GM23248 (cell line): ENCODE measurements at regions not wholly inside any gene's neighbourhood (a gene's known extent, or its start where the extent isn't known, plus 50 kb on each side); places are given as distances from the start of the nearest gene placed in this dataset.

Source experiments
- DNase-seq: peaks from one replicate; pipeline ENCODE4 v3.0.0-alpha.2; 2015
- H2AFZ ChIP-seq: fragments of 200-600 bp; sonication (generic); 2 replicates; pipeline ENCODE4 v1.6.1; 2016; ENCODE audit warnings: antibody characterized with exemption
- H3F3A ChIP-seq: fragments of 200-600 bp; sonication (generic); 2 replicates; pipeline ENCODE4 v1.6.1; 2016; ENCODE audit warnings: mild to moderate bottlenecking, antibody characterized with exemption, mixed run types; ENCODE audit not compliant: insufficient read depth
- H3K27ac ChIP-seq: fragments of 200-600 bp; sonication (generic); 2 replicates; pipeline ENCODE4 v1.5.1; 2016; ENCODE audit warnings: mild to moderate bottlenecking
- H3K27me3 ChIP-seq: fragments of 200-600 bp; sonication (generic); replicated peaks from 2 replicates; pipeline ENCODE4 v1.6.1; 2016; ENCODE audit warnings: mild to moderate bottlenecking; ENCODE audit not compliant: insufficient read depth
- H3K36me3 ChIP-seq: fragments of 200-600 bp; sonication (generic); 2 replicates; pipeline ENCODE4 v1.6.1; 2016; ENCODE audit warnings: low read depth, mild to moderate bottlenecking
- H3K4me1 ChIP-seq: fragments of 200-600 bp; sonication (generic); 2 replicates; pipeline ENCODE4 v1.6.1; 2016; ENCODE audit warnings: mild to moderate bottlenecking; ENCODE audit not compliant: insufficient read depth
- H3K4me2 ChIP-seq: fragments of 200-600 bp; sonication (generic); one replicate; pipeline ENCODE4 v1.6.1; 2016; ENCODE audit warnings: mild to moderate bottlenecking; ENCODE audit not compliant: unreplicated experiment
- H3K4me3 ChIP-seq: fragments of 200-600 bp; sonication (generic); 2 replicates; pipeline ENCODE4 v1.5.1; 2016; ENCODE audit warnings: mild to moderate bottlenecking
- H3K79me2 ChIP-seq: fragments of 200-600 bp; sonication (generic); 2 replicates; pipeline ENCODE4 v1.6.1; 2016; ENCODE audit warnings: mild to moderate bottlenecking; ENCODE audit not compliant: insufficient read depth
- H3K9ac ChIP-seq: fragments of 200-600 bp; sonication (generic); 2 replicates; pipeline ENCODE4 v1.6.1; 2016; ENCODE audit warnings: mild to moderate bottlenecking
- H3K9me2 ChIP-seq: fragments of 200-600 bp; sonication (generic); 2 replicates; pipeline ENCODE4 v1.6.1; 2016; ENCODE audit warnings: mixed run types, mild to moderate bottlenecking, moderate library complexity; ENCODE audit not compliant: insufficient read depth
- H3K9me3 ChIP-seq: fragments of 200-600 bp; sonication (generic); one replicate; pipeline ENCODE4 v1.6.1; 2017; ENCODE audit warnings: low read depth
- H4K20me1 ChIP-seq: fragments of 200-600 bp; sonication (generic); 2 replicates; pipeline ENCODE4 v1.6.0; 2016; ENCODE audit not compliant: insufficient read depth
- EZH2 ChIP-seq: fragments of 200-600 bp; sonication (generic); IDR thresholded peaks from 2 replicates; pipeline ENCODE4 v1.6.1; 2018; ENCODE audit warnings: antibody characterized with exemption, mild to moderate bottlenecking; ENCODE audit not compliant: insufficient read depth, poor library complexity, severe bottlenecking
- EZH2phosphoT487 ChIP-seq: fragments of 200-600 bp; sonication (generic); IDR thresholded peaks from 2 replicates; pipeline ENCODE4 v1.6.1; 2018; ENCODE audit warnings: antibody characterized with exemption, moderate library complexity, mild to moderate bottlenecking, low read depth; ENCODE audit not compliant: insufficient read depth
- WGBS, 2 experiments: methylation state at CpG; one replicate each; pipeline ENCODE4 v1.1.6; 2015 to 2017; ENCODE audit warnings: low lambda C conversion rate in 2 of 2, low coverage in 1 of 2; ENCODE audit errors: missing lambda C conversion rate in 2 of 2; 5-methylcytosine and 5-hydroxymethylcytosine counted together
- in situ Hi-C: fragments of 300-500 bp; cut with MboI; formaldehyde crosslinking; loops from 2 replicates; pipeline ENCODE4 v1.15.0; 2020

DNA sequence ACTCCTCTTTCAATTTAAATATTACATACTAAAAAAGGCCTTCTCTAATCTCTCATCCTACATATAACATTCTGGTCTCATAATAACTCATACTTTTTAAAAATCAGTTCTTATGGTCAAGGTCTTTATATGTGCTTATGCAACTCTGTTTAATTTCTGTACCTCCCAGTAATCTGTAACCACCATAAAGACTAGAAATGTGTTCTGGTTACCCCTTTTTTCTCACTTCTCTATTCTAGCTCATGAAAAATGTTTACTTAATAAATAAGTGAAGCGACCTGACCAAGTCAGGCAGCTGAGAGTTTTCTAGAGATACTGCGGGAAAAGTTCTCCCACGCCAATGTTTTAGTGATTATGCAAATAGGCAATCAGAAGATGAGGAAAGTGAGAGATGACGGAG, 548.8 kb upstream of the FAM241A start:
- no peaks in the 10 kb centered on the region for H3K9me3 ChIP-seq
- H3F3A ChIP-seq = no peaks in the 10 kb centered on the region
- no peak overlapping the region for H2AFZ ChIP-seq
- WGBS, 2 experiments = 87 to 91% methylated on average over 4 of the region's 4 CpGs
- peaks cover 2% of the 10 kb centered on the region for H3K4me1 ChIP-seq
- no peaks in the 10 kb centered on the region for H3K9me2 ChIP-seq
- H3K4me3 ChIP-seq = no peak overlapping the region
- no peak for TF ChIP-seq EZH2
- no peak for TF ChIP-seq EZH2phosphoT487
- in situ Hi-C loops = no loop called here
- H3K27me3 ChIP-seq = no peaks in the 10 kb centered on the region
- no peak overlapping the region for H3K27ac ChIP-seq
- H4K20me1 ChIP-seq = no peaks in the 10 kb centered on the region
- H3K4me2 ChIP-seq = no peak overlapping the region
- no peaks in the 10 kb centered on the region for H3K36me3 ChIP-seq
- no peak for DNase-seq
- H3K9ac ChIP-seq = no peak overlapping the region
- H3K79me2 ChIP-seq = no peaks in the 10 kb centered on the region

DNA sequence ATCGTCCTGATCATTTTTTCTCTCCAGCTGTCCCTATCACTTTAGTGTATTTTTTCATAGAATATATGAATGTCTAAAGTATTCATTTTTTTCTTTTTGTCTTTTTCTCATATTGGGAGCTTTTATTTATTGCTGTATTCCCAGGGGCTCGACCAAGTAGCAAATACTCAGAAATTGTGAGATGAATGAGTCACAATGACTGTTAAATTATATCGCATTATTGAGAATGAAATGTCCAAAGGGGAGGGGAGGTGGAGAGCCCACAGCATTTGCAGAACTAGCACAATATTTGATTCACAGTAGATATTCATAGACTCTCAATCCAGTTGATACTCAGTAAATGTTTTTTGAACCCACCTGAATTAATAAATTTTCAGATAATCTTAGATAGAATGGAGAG, 543.6 kb upstream of the FAM241A start:
- Histone ChIP-seq H3K9me3 (no peaks in the 10 kb centered on the region), H3K36me3 (no peaks in the 10 kb centered on the region), H3K79me2 (no peaks in the 10 kb centered on the region), H4K20me1 (no peaks in the 10 kb centered on the region), H3K4me2 (peak overlapping the region; percentile 19), H2AFZ (no peak overlapping the region), H3K4me1 (peaks cover 20% of the 10 kb centered on the region), H3F3A (no peaks in the 10 kb centered on the region), H3K9ac (no peak overlapping the region), H3K27ac (no peak overlapping the region), H3K27me3 (no peaks in the 10 kb centered on the region), H3K9me2 (no peaks in the 10 kb centered on the region), H3K4me3 (no peak overlapping the region)
- WGBS, 2 experiments = 42 to 44% methylated on average over 3 of the region's 3 CpGs
- no peak for TF ChIP-seq EZH2phosphoT487
- TF ChIP-seq EZH2 = no peak
- peak; percentile 47 for DNase-seq
- in situ Hi-C loops = loop anchor here (25.0 kb wide), 2 partner anchors 464 to 1014 kb away; no protein-coding TSS in a partner anchor

DNA sequence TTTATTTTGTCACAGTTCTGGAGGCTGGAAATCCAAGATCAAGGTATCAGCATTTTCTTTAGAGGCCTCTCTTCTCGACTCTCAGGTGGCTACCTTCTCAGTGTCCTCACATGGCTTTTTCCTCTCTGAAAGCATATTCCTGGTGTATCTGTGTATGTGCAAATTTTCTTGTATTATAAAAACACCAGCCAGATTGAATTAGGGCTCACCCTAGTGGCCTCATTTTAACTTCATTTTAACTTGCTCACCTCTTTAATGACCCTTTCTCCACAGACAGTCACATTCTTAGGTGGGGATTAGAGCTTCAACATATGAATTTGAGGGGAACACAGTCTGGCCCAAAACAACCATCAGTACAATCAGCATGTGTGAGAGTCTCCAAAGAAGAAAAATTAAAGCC, 542.4 kb upstream of the FAM241A start:
- in situ Hi-C loops = loop anchor here (25.0 kb wide), 2 partner anchors 466 to 1016 kb away; no protein-coding TSS in a partner anchor
- no peaks in the 10 kb centered on the region for H3K36me3 ChIP-seq
- 9 to 14% methylated on average over 1 of the region's 1 CpG for WGBS, 2 experiments
- H3K27ac ChIP-seq = no peak overlapping the region
- H3K9me2 ChIP-seq = no peaks in the 10 kb centered on the region
- peaks cover 20% of the 10 kb centered on the region for H3K4me1 ChIP-seq
- no peaks in the 10 kb centered on the region for H3K9me3 ChIP-seq
- no peaks in the 10 kb centered on the region for H3F3A ChIP-seq
- TF ChIP-seq EZH2 (no peak), EZH2phosphoT487 (no peak)
- no peak overlapping the region for H3K4me3 ChIP-seq
- H3K27me3 ChIP-seq = no peaks in the 10 kb centered on the region
- no peak overlapping the region for H3K4me2 ChIP-seq
- peak overlapping the region; percentile 39 for H2AFZ ChIP-seq
- H4K20me1 ChIP-seq = no peaks in the 10 kb centered on the region
- no peak overlapping the region for H3K9ac ChIP-seq
- peak; percentile 45 for DNase-seq
- H3K79me2 ChIP-seq = no peaks in the 10 kb centered on the region

DNA sequence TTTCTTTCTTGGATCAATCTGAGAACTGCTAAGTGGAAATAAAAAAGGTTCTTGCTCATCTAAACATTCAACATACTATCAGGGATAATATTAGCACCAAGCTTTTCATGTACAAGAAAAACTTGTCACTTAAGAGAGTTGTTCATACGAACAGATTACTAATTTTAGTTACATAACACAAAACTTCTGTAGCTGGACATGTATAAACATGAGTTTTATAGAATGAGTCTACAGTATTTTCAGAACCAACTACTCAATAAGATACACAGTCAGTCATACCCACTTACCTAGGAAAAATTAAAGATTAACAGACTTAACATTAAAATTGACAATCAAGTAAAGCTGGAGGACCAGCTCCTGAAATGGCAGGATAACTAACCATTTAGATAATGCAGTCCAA, 540.1 kb upstream of the FAM241A start:
- WGBS, 2 experiments = 72 to 80% methylated on average over 1 of the region's 1 CpG
- H3K79me2 ChIP-seq = no peaks in the 10 kb centered on the region

DNA sequence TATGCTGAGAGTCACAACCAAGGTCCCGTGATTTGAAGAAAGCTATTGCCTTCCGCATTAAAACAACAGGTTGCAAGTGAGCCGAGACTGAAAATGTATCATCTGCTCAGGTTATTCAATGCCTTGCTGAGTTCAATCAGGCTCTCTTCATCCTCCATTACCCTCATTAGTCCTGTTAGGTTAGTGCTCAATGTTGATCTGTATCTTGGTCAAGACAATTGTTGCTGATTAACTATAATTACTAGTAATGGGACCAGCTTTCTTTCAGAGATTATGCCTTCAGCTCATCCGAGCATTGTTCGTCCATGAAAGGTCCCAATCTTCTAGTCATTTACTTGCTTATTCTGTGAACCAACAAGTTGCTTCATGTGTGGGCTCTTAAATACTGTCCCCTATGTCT, 534.6 kb upstream of the FAM241A start:
- TF ChIP-seq EZH2phosphoT487 (no peak), EZH2 (no peak)
- H3K4me2 ChIP-seq = no peak overlapping the region
- in situ Hi-C loops = loop anchor here (25.0 kb wide), 2 partner anchors 473 to 1023 kb away; no protein-coding TSS in a partner anchor
- WGBS, 2 experiments = 78 to 90% methylated on average over 5 of the region's 5 CpGs
- no peaks in the 10 kb centered on the region for H3K9me3 ChIP-seq
- no peak overlapping the region for H3K4me3 ChIP-seq
- no peak overlapping the region for H3K9ac ChIP-seq
- H4K20me1 ChIP-seq = no peaks in the 10 kb centered on the region
- no peak for DNase-seq
- no peaks in the 10 kb centered on the region for H3K9me2 ChIP-seq
- H3K4me1 ChIP-seq = no peaks in the 10 kb centered on the region
- H3F3A ChIP-seq = no peaks in the 10 kb centered on the region
- no peak overlapping the region for H3K27ac ChIP-seq
- H2AFZ ChIP-seq = no peak overlapping the region
- H3K36me3 ChIP-seq = no peaks in the 10 kb centered on the region
- no peaks in the 10 kb centered on the region for H3K79me2 ChIP-seq
- H3K27me3 ChIP-seq = no peaks in the 10 kb centered on the region

More for the DNA sequence above, 540.1 kb upstream of the FAM241A start:
- DNase-seq = no peak
- H2AFZ ChIP-seq = peak overlapping the region; percentile 33; the same call in 1 of the 2 replicates
- peaks cover 20% of the 10 kb centered on the region for H3K4me1 ChIP-seq
- H3F3A ChIP-seq = no peaks in the 10 kb centered on the region
- no peak overlapping the region for H3K9ac ChIP-seq
- no peaks in the 10 kb centered on the region for H3K9me2 ChIP-seq
- no peak for TF ChIP-seq EZH2
- no peak for TF ChIP-seq EZH2phosphoT487
- no peaks in the 10 kb centered on the region for H4K20me1 ChIP-seq
- no peaks in the 10 kb centered on the region for H3K27me3 ChIP-seq
- no peak overlapping the region for H3K27ac ChIP-seq
- in situ Hi-C loops = loop anchor here (25.0 kb wide), 2 partner anchors 468 to 1018 kb away; no protein-coding TSS in a partner anchor
- no peak overlapping the region for H3K4me2 ChIP-seq
- no peaks in the 10 kb centered on the region for H3K36me3 ChIP-seq
- H3K9me3 ChIP-seq = no peaks in the 10 kb centered on the region
- no peak overlapping the region for H3K4me3 ChIP-seq
